ENCODE measurements at regions not wholly inside any gene's neighbourhood (a gene's known extent, or its start where the extent isn't known, plus 50 kb on each side); places are given as distances from the start of the nearest gene placed in this dataset.

- no peak overlapping the region for H3K4me3 ChIP-seq (ENCODE audit: low read depth, low read length)
These were observed 148.3 kb upstream of the CADM1 start for GRCh38 chr11:115652496-115652895.

GRCh38 chr11:115652094-115652493, 147.9 kb upstream of the CADM1 start:
- no peak overlapping the region for H3K4me3 ChIP-seq (ENCODE audit: low read depth, low read length)
- no peak for TF ChIP-seq CTCF (IDR thresholded peaks at IDR 0.05; ENCODE audit: borderline replicate concordance, insufficient read depth, low read depth, low read length)

More at GRCh38 chr11:115652496-115652895, 148.3 kb upstream of the CADM1 start:
- TF ChIP-seq CTCF (IDR thresholded peaks at IDR 0.05; ENCODE audit: borderline replicate concordance, insufficient read depth, low read depth, low read length) = no peak

GRCh38 chr11:115649461-115649860, 145.2 kb upstream of the CADM1 start:
- no peak overlapping the region for H3K4me3 ChIP-seq (ENCODE audit: low read depth, low read length)
- no peak for TF ChIP-seq CTCF (IDR thresholded peaks at IDR 0.05; ENCODE audit: borderline replicate concordance, insufficient read depth, low read depth, low read length)

GRCh38 chr11:115645631-115646317, 141.6 kb upstream of the CADM1 start:
- no peak overlapping the region for H3K4me3 ChIP-seq (ENCODE audit: low read depth, low read length)

GRCh38 chr11:115644856-115645255, 140.6 kb upstream of the CADM1 start:
- TF ChIP-seq CTCF (IDR thresholded peaks at IDR 0.05; ENCODE audit: borderline replicate concordance, insufficient read depth, low read depth, low read length) = no peak
- no peak overlapping the region for H3K4me3 ChIP-seq (ENCODE audit: low read depth, low read length)

More at GRCh38 chr11:115645631-115646317, 141.6 kb upstream of the CADM1 start:
- TF ChIP-seq CTCF (IDR thresholded peaks at IDR 0.05; ENCODE audit: borderline replicate concordance, insufficient read depth, low read depth, low read length) = no peak

GRCh38 chr11:115643549-115644270, 139.5 kb upstream of the CADM1 start:
- TF ChIP-seq CTCF (IDR thresholded peaks at IDR 0.05; ENCODE audit: borderline replicate concordance, insufficient read depth, low read depth, low read length) = no peak
- no peak overlapping the region for H3K4me3 ChIP-seq (ENCODE audit: low read depth, low read length)

- no peak overlapping the region for H3K4me3 ChIP-seq (ENCODE audit: low read depth, low read length)
- no peak for TF ChIP-seq CTCF (IDR thresholded peaks at IDR 0.05; ENCODE audit: borderline replicate concordance, insufficient read depth, low read depth, low read length)
These were observed 138.4 kb upstream of the CADM1 start for GRCh38 chr11:115642660-115643059.

Measured in GM12875 (cell line).